Neural progenitor cell (in vitro differentiated cells): ENCODE measurements at regions not wholly inside any gene's neighbourhood (a gene's known extent, or its start where the extent isn't known, plus 50 kb on each side); places are given as distances from the start of the nearest gene placed in this dataset.

Experiments used
- CTCF ChIP-seq: fragments of 200-600 bp; sonication (generic); IDR thresholded peaks from 2 replicates; pipeline ENCODE4 v1.5.1; 2017; ENCODE audit warnings: antibody characterized with exemption, mild to moderate bottlenecking
- EZH2 ChIP-seq: fragments of 200-600 bp; sonication (generic); IDR thresholded peaks from 2 replicates; pipeline ENCODE4 v1.6.1; 2017; ENCODE audit warnings: antibody characterized with exemption, mild to moderate bottlenecking, moderate library complexity
- EZH2phosphoT487 ChIP-seq: fragments of 200-600 bp; sonication (generic); IDR thresholded peaks from 2 replicates; pipeline ENCODE4 v1.6.1; 2017; ENCODE audit warnings: antibody characterized with exemption

GRCh38 chr22:49227670-49228069 is 600.0 kb downstream of the BRD1 start:
- TF ChIP-seq CTCF (no peak), EZH2phosphoT487 (no peak), EZH2 (no peak)
